GM12892 (cell line): ENCODE measurements at regions not wholly inside any gene's neighbourhood (a gene's known extent, or its start where the extent isn't known, plus 50 kb on each side); places are given as distances from the start of the nearest gene placed in this dataset.

Source experiments
- POLR2A ChIP-seq: IDR thresholded peaks from 2 replicates; pipeline ENCODE4 v1.6.1; 2011; ENCODE audit warnings: low read depth, low read length, control low read depth
- POLR2AphosphoS5 ChIP-seq: IDR thresholded peaks from 2 replicates; pipeline ENCODE4 v1.6.1; 2011; ENCODE audit warnings: low read depth, low read length, control low read depth

GRCh38 chr11:110000031-110000502 lies 93.1 kb upstream of the ZC3H12C start:
- no peak for TF ChIP-seq POLR2AphosphoS5
- TF ChIP-seq POLR2A: no peak
